Hematopoietic multipotent progenitor cell treated with erythropoietin and hydrocortisone succinate and interleukin-3 and kit ligand, for 6 days (in vitro differentiated cells): ENCODE measurements at regions not wholly inside any gene's neighbourhood (a gene's known extent, or its start where the extent isn't known, plus 50 kb on each side); places are given as distances from the start of the nearest gene placed in this dataset.
"Not testable (repeated sequence)": the region's sequence is repeated elsewhere in the genome, so short reads cannot be mapped to it uniquely, and the experiment has no call there.

Experiments used
- DNase-seq: peaks from one replicate; pipeline ENCODE4 v3.0.0-alpha.2; 2015

GRCh38 chr2:17184512-17184911 is 333.7 kb downstream of the RAD51AP2 start:
- no peak for DNase-seq

- no peak for DNase-seq
These were observed 335.8 kb downstream of the RAD51AP2 start for GRCh38 chr2:17182399-17182798.

GRCh38 chr2:17181051-17181752 is 337.0 kb downstream of the RAD51AP2 start:
- no peak for DNase-seq

DNA sequence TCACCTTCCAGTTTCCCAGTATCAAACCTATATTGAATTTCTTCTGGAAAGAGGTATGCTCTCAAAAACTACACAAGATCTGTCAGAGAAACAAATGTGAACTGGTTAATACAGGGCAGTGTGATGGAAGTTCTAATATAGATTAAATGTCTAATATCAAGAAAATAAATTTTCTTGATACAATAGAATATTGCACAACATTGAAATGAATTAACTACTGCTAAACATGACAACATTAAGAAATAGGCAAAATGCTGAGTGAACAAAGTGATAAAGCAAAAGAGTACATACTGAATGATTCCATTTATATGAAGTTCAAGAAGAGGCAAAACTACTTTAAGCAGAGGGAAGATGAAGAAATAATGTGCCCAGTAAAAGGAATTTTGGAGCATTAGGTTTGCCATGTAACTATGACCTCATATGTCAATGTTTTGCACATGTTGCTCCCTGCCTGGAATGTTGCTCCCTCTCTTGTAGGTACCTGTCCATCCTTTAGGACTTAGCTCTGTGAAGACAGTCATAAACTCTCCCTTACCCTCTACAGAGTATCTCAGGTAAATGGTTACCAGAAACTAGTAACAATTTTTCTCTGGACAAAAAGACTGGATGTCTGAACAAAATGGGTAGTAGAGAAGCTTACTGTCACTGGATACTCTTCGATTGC is 339.0 kb downstream of the RAD51AP2 start:
- no peak for DNase-seq

GRCh38 chr2:17177088-17177487 is 341.2 kb downstream of the RAD51AP2 start:
- DNase-seq = no peak

GRCh38 chr2:17171446-17172049 is 346.7 kb downstream of the RAD51AP2 start:
- DNase-seq = peak; percentile 34

GRCh38 chr2:17166506-17166905 is 351.7 kb downstream of the RAD51AP2 start:
- no peak for DNase-seq

DNA sequence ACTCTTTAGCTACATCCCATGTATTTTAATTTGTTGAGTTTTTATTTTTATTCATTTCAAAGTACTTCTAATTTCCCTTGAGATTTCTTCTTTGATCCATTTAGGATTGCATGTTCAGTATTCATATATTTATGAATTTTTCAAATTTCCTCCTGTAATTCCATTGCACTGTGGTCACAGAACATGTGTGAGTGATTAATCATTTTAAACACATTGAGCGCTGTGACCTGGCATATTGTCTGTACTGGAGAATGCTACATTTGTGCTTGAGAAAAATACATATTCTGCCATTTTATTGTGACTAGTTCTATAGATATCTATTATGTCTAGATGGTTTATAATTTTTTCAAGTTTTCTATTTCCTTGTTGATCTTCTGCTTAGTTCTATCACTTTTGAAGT is 353.7 kb downstream of the RAD51AP2 start:
- DNase-seq = no peak

DNA sequence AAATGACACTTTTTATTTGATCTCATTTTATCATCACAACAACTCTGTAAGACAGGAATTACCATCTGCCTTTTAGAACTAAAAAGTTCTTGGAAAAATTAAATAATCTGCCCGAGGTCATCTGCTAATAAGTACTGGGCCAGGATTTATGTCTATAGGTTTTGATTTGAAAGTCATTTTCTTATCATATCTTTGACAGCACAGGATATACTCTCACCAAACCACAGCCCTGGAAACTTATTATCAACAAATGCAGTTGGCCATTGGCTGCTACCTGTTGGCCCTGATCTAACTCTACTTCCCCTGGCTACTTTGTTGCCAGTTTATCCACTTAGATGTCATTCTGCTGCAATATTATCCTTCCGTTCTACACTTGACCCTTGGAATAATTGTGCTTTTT is 354.6 kb downstream of the RAD51AP2 start:
- DNase-seq = peak; percentile 37

- DNase-seq = no peak
These were observed 355.5 kb downstream of the RAD51AP2 start for GRCh38 chr2:17162713-17163112.

GRCh38 chr2:17160594-17160993 is 357.6 kb downstream of the RAD51AP2 start:
- no peak for DNase-seq

DNA sequence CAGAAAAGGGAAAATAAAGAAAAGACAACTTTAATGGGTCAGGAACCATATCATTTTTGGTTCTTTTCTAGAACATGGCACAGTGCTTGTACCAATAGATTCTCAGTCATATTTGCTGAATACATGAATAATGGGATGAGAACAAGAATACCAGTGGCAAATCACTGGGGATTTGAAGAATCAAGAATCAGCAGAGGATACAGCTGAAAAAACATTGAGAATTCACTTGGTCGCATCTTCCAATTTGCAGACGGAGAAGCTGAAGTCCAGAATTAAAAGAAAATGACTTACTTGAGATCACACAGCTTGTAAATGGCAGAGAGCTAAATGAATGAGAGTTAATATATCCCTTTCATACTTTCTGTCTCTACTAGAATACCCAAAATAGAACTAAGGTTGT is 362.2 kb downstream of the RAD51AP2 start:
- no peak for DNase-seq

DNA sequence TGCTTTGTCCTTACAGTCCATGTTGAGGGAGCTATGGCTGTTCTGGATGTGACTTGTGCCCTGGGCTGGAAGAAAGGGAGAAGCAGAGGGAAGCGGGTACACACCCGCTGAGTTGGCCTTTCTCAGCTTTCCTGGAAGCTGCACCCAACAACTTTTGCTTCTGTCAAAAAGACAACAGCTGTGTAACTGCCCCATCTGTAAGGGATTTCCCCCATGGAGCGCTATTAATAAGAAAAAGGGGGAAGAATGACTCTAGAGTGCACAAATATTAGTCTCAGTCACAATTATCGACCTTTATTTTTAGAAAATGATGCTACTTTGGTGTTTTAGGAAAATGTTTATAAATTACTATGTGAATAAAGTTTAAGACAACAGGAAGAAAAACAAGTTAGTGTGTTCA is 368.3 kb downstream of the RAD51AP2 start:
- no peak for DNase-seq

DNA sequence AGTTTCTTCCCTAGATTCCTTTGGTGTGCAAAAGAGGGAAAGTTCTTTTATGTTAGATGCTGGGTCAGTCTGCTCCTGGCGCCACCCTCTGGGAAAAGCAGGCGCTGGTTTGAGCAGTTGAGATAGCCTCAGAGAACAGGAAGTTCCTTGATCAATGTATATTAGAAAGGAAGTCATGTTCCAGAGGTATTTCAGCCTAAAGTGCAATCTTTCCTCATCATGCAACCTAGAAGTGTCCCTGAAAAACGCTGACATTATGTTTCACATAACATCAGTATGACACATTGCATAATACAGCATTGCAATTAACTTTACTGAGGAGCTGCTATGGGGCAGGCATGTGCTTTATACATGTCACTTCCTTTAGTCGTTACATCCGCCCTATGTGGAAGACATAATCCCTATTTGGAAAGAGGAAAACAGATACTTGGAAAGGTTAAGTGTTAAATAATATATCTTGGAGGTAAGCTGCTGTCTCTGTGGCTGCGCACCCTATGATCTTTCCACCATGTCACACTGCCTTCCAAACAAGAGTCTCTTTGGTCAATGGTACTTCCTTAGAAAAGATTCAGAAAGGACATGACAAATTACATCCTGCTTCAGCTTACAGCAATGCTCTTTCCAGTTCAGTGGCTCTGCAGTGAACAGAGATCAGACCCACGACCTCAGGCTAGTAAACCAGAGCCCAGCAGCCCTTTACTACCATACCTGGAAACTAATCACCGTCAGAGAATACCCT is 369.7 kb downstream of the RAD51AP2 start:
- peak; percentile 28 for DNase-seq

- DNase-seq = no peak
These were observed 371.9 kb downstream of the RAD51AP2 start for GRCh38 chr2:17146358-17146757.

- no peak for DNase-seq
These were observed 381.4 kb downstream of the RAD51AP2 start for GRCh38 chr2:17136877-17137276.

DNA sequence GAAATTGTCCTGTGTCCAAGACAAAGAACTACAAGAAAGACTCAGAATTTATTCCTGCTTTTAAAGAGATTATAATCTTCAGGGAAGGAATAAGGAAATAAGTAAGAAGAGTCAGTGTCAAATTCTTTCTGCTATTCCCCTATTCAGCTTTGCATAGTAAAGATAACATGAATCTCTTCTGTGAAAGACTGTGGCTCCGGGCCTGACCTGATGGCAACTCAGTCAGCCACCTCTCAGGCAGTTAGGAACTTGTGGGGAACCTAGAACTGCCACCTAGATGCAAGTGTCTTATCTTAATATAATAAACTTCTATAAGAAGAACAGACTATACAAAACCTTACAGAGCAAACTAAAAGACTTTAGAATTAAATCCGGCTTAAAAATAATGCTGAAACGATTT is 382.0 kb downstream of the RAD51AP2 start:
- DNase-seq = peak; percentile 24

- DNase-seq = no peak
These were observed 382.6 kb downstream of the RAD51AP2 start for GRCh38 chr2:17135619-17136018.

- DNase-seq = peak; percentile 78
These were observed 385.1 kb downstream of the RAD51AP2 start for GRCh38 chr2:17133052-17133671.

GRCh38 chr2:17130627-17131026 is 387.6 kb downstream of the RAD51AP2 start:
- not testable (repeated sequence) for DNase-seq

- no peak for DNase-seq
These were observed 392.1 kb downstream of the RAD51AP2 start for GRCh38 chr2:17125989-17126620.

- DNase-seq = no peak
These were observed 393.5 kb downstream of the RAD51AP2 start for GRCh38 chr2:17124575-17125318.
